22Rv1 (cell line): ENCODE measurements at regions not wholly inside any gene's neighbourhood (a gene's known extent, or its start where the extent isn't known, plus 50 kb on each side); places are given as distances from the start of the nearest gene placed in this dataset.

ENCODE experiments used
- H3K27ac ChIP-seq: fragments of 450-650 bp; 2 replicates; pipeline ENCODE4 v1.5.1; 2017
- ZFX ChIP-seq: fragments of 450-650 bp; IDR thresholded peaks from 2 replicates; pipeline ENCODE4 v1.6.1; 2017; ENCODE audit warnings: antibody characterized with exemption, borderline replicate concordance
- TF ChIP-seq, protein P1 (sequence below): fragments of 450-650 bp; IDR thresholded peaks from 2 replicates; pipeline ENCODE4 v1.5.1; 2017; ENCODE audit warnings: mild to moderate bottlenecking

DNA sequence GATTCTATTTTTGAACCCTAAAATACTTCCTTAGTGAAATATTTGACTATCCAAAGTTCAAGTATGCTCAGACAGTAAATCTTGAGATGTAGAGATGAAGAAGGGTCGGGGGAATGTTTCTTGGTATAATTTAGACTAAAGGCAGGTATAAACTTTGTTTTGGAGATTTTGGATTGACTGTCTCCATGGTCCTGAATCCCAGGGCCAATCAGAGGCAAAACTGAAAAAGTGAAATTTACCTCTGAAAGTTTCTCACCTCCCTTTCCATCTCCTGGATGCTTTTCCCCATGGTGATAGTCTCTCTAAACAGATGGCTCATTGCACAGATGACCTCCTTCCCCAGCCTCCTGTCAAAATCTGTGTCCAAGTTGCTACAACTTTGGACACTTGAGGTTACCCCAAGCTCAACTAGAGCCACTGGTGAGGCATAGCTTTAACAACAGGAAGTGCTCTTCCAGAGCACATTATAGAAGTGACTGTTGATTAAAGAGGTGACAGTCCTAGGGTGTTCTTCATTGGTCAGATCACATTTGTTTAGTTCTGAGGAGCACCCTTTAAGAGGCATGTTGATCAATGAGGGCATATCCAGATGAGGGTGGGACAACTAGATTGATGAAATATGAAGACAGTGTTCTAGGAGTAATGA is 128.4 kb downstream of the AKAP11 start:
- no peak for TF ChIP-seq ZFX
- TF ChIP-seq, protein P1, sequence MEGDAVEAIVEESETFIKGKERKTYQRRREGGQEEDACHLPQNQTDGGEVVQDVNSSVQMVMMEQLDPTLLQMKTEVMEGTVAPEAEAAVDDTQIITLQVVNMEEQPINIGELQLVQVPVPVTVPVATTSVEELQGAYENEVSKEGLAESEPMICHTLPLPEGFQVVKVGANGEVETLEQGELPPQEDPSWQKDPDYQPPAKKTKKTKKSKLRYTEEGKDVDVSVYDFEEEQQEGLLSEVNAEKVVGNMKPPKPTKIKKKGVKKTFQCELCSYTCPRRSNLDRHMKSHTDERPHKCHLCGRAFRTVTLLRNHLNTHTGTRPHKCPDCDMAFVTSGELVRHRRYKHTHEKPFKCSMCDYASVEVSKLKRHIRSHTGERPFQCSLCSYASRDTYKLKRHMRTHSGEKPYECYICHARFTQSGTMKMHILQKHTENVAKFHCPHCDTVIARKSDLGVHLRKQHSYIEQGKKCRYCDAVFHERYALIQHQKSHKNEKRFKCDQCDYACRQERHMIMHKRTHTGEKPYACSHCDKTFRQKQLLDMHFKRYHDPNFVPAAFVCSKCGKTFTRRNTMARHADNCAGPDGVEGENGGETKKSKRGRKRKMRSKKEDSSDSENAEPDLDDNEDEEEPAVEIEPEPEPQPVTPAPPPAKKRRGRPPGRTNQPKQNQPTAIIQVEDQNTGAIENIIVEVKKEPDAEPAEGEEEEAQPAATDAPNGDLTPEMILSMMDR = no peak
- no peak overlapping the region for H3K27ac ChIP-seq

DNA sequence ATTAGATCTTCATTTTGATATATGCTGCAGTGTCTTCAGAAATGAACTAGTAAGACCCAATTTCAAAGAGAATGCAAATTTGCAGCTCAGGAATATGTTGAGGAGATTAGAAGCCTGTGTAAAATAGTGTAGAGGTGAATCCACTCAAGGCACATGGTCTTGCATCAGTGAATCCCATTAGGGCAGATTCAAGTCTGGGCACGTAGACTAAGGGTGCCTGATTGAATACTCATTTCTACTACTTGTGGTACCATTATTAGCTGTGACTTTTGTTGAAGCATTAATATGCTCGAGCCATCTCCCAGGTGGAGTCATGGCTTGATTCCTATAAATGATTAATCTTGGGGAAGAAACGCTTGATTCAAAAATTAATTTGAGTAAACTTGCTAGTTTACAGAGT is 129.4 kb downstream of the AKAP11 start:
- TF ChIP-seq, protein P1 = no peak
- TF ChIP-seq ZFX = no peak
- no peak overlapping the region for H3K27ac ChIP-seq

DNA sequence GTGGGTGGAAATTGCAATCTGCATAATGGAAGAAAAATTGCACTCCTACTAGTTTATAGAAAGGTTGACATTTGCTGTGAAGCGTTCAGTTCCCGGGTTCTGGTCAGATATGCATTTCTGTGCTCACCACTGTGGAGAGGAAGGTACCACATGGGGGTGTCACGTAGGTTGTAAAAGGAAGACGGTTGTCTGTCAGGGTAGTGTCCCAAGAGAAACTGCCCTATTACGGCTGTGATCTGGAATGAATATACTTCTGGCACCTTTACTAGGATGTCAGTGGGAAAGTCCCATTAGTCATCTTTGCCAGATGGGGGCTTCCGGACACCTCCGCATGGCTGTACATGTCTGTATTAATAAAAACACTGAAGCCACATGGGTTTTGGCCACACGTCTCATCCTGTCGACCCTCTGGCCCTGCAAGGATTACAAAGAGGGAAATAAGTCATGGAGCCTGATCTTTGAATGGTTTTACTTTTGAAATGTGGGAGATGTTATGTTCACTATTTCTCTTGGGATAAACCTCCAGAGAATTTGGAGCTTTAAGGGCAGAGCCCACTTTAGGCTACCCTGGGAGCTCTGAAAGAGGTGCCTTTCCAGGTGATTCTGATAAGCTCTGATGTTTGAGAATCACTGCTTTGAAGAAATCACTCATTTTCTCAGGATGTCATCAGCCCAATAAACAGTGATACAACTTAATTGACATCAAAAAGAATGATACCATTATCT is 133.9 kb downstream of the AKAP11 start:
- no peak for TF ChIP-seq ZFX
- TF ChIP-seq, protein P1 = no peak
- H3K27ac ChIP-seq = no peak overlapping the region

DNA sequence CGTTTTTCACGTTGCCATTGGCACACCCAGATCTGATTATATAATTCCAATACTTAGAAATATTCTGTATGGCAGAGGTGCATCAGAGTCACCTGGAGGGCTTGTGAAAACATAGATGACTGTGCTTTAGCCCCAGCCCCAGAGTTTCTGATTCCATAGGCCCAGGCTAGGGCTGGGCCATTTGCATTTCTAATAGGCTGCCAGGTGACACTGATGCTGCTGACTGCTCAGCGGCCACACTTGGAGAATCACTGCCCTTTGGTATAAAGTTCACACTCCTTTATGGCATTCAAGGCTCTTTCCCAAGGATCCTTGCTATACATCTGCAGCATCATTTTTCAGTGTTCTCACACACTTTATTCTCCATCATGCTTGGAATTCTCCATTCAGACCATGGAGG is 137.1 kb downstream of the AKAP11 start:
- TF ChIP-seq ZFX = no peak
- TF ChIP-seq, protein P1 = no peak
- H3K27ac ChIP-seq = no peak overlapping the region

DNA sequence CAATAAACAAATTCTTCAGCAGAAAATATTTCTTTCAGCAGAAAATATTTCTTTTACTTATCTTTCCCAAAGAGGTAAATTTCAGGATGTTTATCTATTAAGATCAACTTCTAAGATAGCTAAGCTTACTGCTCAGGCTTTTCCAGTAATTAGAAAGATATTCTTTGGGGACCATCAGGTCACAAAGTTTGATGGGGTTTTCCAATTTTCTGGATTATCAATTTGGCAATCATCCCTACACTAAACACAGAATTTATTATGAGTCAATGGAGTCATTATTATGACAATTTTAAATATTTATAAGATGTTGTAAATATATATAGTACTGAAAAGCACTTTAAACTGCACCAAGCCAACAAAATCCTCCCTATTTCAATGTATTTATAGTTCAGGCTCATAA is 137.6 kb downstream of the AKAP11 start:
- TF ChIP-seq, protein P1 = no peak
- no peak for TF ChIP-seq ZFX
- H3K27ac ChIP-seq = no peak overlapping the region

DNA sequence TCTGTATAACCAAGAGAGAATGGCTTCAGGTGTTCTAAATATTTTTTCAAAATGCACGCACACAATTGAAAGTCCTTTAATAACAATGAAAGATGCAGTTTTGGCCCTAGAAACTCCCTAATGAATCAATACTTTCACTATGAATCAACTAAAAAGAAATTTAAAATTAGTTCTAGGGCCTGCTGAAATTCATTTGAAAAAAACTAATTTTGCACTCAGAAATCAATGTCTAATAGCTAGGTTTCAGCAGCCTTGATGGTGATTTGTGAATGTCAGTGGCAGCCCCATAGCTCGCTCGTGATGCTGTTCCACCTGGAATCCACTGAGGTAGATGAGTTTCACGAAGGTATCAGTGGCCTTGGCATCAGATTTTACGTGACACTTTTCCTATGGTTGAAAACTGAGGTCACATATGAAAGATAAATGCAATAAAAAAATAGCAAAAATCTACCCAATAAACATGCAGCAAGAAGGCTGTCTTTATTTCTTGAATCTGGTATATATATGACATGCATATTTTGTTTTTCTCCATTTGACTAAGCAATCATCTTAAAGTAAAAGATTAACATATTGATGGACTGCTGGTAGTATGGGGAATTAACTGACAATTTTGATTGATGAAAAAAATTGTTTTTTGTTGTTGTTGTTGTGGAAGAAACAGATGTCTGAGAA is 141.0 kb downstream of the AKAP11 start:
- no peak for TF ChIP-seq ZFX
- no peak overlapping the region for H3K27ac ChIP-seq

DNA sequence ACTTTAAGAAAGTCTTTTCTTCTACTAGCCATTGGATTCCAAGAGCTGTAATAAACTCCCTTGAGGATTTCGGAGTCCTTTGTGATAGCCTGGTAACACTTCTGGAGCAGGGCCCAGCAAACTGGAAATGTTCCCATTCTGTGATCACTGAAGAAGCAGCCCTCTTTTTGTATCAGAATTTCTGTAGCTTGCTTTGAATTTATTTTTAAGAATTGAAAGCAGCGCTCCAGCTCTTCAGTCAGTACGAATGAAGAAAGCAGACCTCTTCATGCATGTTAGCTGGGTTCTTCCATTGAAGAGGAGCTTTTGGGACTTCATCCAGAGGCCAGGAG is 141.5 kb downstream of the AKAP11 start:
- H3K27ac ChIP-seq = no peak overlapping the region
- TF ChIP-seq, protein P1 = no peak
- TF ChIP-seq ZFX = no peak
